GM21786 (cell line): ENCODE measurements at regions not wholly inside any gene's neighbourhood (a gene's known extent, or its start where the extent isn't known, plus 50 kb on each side); places are given as distances from the start of the nearest gene placed in this dataset.

Experiments used
- ATAC-seq: cut with Tn5 transposase; IDR thresholded peaks from one replicate; pipeline ENCODE4 v1.9.1; 2021; ENCODE audit not compliant: unreplicated experiment

GRCh38 chr14:54172562-54172961, 215.9 kb upstream of the BMP4 start:
- ATAC-seq = no peak

GRCh38 chr14:54173802-54174201, 217.2 kb upstream of the BMP4 start:
- ATAC-seq = no peak

GRCh38 chr14:54174457-54174856, 217.8 kb upstream of the BMP4 start:
- no peak for ATAC-seq

- no peak for ATAC-seq
Observed at GRCh38 chr14:54175298-54175942, 218.8 kb upstream of the BMP4 start.

GRCh38 chr14:54177019-54177418, 219.8 kb upstream of the CDKN3 start:
- ATAC-seq = no peak

GRCh38 chr14:54177641-54178621, 218.9 kb upstream of the CDKN3 start:
- ATAC-seq = no peak

GRCh38 chr14:54182419-54183045, 214.3 kb upstream of the CDKN3 start:
- no peak for ATAC-seq

GRCh38 chr14:54186821-54187763, 209.7 kb upstream of the CDKN3 start:
- no peak for ATAC-seq

GRCh38 chr14:54188064-54188666, 208.6 kb upstream of the CDKN3 start:
- no peak for ATAC-seq

- ATAC-seq = no peak
Observed at GRCh38 chr14:54189333-54189732, 207.5 kb upstream of the CDKN3 start.

- no peak for ATAC-seq
Observed at GRCh38 chr14:54189748-54190354, 207.0 kb upstream of the CDKN3 start.

- ATAC-seq = no peak
Observed at GRCh38 chr14:54191846-54192245, 205.0 kb upstream of the CDKN3 start.

- ATAC-seq = no peak
Observed at GRCh38 chr14:54192610-54193009, 204.2 kb upstream of the CDKN3 start.

- no peak for ATAC-seq
Observed at GRCh38 chr14:54193871-54194270, 202.9 kb upstream of the CDKN3 start.

GRCh38 chr14:54194501-54194900, 202.3 kb upstream of the CDKN3 start:
- no peak for ATAC-seq

- ATAC-seq = no peak
Observed at GRCh38 chr14:54197369-54197768, 199.4 kb upstream of the CDKN3 start.

- ATAC-seq = no peak
Observed at GRCh38 chr14:54200726-54201125, 196.1 kb upstream of the CDKN3 start.

- ATAC-seq = no peak
Observed at GRCh38 chr14:54202288-54202687, 194.5 kb upstream of the CDKN3 start.

- no peak for ATAC-seq
Observed at GRCh38 chr14:54206516-54206915, 190.3 kb upstream of the CDKN3 start.

- no peak for ATAC-seq
Observed at GRCh38 chr14:54207075-54207474, 189.7 kb upstream of the CDKN3 start.
